Pulmonary artery endothelial cell (primary cell): ENCODE measurements at regions not wholly inside any gene's neighbourhood (a gene's known extent, or its start where the extent isn't known, plus 50 kb on each side); places are given as distances from the start of the nearest gene placed in this dataset.
"Not testable (repeated sequence)": the region's sequence is repeated elsewhere in the genome, so short reads cannot be mapped to it uniquely, and the experiment has no call there.

Experiments
- DNase-seq: peaks from one replicate; pipeline ENCODE4 v3.0.0-alpha.2; 2011; ENCODE audit warnings: low read depth, low spot score

DNA sequence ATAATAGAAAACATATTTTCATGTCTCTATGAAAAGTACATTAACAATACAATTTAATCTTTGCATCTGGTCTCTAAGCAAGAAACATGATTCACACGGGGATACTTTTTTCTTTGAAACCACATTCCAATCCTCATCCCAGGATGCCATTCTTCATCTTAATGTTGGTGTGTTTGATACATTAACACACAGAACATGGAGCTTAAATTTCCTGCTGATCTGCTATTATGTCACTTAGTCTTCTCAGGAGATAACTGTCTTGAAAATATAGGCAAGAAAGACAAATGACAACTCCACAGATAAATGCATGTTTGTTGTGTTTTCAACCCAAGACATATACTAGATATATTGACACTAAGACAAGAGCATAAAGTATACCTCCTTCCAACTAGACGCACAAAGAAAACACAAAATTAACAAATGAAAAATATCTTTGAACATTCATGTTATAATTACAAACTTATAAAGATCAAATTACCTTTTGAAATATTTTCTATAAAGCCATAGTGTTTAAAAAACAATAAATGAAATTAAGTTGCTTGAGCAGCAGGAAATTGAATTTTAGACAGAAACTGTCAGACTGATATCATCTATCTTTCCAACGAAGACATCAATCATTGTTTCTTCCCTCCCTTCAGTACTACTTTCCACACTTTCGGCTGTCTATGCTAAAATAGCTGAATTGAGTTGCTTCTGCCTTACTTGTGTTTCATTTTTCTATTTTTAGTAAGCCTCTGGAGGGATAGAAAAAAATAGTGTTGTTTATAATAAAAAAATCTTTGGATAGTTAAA, 1676.7 kb upstream of the CDH9 start:
- DNase-seq, result no peak

DNA sequence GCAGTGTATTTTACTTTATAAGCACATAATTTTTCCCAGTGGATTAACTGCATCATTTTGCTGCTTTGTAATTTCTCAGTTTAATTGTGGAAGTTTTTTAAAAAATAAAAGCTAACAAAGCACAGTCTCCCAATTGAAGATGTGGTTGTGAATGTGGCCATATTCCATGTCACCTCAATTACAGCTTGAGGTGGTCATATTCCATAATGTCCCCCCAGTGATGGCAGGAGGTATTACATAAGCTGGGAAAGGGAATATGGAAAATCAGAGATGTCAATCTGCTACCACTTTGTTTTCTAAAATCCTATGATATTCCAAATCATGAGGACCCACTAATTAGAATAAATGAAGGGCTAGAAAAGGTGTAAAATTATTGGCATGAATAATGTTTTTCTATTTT, 1672.0 kb upstream of the CDH9 start:
- DNase-seq, result no peak

DNA sequence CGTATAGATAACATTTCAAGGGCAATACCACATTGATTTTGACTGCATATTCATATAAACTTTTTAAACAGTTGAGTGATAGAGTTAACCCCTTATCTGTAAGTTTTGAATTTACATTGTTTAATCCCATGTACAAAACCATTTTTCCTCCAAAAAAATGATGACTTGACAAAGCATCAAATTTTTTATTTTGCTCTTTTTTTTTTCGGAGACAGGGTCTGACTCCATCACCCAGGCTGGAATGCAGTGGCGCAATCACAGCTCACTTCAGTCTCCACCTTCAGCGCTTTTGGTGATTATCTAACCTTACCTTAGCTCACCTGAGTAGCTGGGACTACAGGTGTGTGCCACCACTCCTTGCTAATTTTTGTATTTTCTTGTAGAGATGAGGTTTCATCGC, 1670.1 kb upstream of the CDH9 start:
- no peak for DNase-seq

DNA sequence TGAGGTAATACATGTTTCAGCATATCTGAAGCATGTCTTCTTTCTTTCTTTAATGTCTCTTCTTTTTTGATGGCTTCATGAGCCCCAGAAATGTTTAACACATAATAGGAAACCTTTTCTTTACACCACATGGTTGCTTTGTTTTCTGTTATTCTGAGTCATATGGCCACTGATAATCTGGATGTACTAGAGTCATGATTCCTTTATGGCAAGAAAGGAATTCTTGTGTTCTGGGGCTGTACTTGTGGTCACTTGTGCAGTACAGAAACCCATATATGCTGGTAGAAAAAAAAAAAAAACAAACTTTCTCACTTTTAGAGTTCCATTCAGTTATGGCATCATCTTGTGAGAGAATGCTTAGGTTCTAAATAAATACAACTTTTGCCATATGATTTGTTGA, 1669.3 kb upstream of the CDH9 start:
- DNase-seq, result no peak

DNA sequence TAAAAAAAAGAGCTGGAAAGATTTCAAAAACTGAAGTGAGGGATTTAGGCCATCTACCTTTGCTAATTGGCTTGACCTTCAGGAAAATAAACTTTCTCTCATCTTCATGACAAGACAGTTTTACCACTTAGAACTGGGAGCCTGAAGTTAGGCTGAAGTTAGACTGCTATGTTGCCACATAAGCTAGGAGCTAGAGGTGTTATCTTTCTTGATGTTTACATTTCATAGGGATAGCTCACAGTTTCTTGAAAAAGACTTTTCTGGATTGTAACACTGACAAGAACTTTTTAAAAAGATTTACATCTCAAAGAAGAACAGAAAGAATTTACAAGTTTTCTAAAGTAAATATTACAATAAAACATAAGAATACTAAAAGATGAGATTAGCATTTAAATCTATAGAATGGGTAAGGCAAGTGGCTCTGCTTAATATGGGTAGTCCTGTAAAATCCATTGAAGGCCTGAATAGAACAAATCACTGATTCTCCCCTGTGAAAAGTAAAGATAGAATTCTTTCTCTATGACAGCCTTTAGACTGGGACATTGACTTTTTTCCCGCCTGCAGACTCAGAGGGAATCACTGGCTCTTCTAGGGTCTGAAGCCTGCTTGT, 1665.4 kb upstream of the CDH9 start:
- no peak for DNase-seq

DNA sequence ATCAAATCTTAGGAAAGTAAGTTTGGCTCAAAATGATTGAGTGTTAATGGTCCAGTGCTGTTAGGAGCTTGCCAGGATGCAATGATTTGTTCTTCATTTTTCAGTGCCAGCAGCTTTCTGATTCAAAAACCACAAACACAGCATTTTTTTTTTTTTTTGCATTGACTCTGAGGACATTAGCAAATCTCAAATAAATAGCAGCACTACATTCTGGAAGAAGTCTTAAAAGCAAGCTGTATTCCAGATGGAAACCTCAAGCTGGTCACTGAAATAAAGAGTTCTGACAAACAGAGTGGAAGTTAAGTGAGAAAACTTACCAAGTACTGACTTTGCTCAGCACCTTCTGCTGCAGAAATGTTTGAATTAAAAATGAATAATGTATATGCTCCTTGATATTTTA, 1653.1 kb upstream of the CDH9 start:
- no peak for DNase-seq

DNA sequence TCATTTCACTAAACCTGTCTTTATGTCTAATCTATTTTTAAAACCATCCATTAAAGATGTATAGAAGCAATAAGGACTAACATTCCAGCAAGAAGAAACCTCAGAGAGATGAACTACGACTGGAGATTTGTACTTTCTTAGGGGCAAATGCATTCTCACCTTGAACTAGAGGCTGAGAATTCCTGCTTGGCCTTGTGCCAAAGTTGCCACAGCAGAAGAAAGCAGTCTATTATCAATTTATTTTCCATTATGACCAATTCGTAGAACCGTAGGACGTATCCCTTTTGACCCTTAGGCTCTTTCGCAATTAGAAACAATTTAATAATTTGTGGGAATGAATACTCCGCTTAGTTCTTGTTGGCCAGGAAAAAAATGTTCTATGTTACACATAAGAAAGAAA, 1647.4 kb upstream of the CDH9 start:
- DNase-seq, result no peak

DNA sequence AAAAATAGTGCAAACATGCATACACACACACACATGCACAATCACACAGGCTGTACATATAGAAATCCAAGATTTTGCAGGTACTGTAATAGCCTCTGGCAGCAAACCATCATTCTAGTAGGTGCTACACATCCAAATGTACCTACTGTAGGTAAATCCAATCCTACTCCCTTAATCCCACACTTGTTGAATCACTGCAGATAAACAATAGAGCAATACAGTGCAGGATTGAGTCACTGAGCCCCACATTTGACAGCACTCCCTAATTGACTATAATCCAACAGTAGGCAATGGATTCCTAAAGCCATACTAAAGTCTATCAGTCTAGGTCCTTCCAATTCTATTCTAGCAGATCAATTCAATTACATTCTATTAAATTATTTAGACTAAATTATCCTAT, 1640.5 kb upstream of the CDH9 start:
- no peak for DNase-seq

DNA sequence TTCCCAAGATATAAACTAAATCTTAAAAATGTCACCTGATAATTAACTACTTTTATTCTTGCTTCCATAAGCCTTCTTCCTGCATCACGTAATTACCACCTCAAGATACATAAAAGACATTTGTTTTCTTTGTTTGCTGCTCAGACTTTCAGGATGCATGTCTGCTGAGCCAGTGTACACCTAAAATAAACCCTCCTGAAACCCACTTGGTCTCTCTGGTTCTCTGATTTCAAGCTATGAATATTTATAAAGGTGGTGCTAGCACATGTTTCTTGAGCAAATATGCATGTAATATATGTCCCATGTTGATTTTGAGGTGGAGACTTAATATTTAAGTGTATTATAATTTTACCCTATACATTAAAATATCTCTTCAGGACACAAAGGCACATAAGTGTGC, 1627.7 kb upstream of the CDH9 start:
- no peak for DNase-seq

DNA sequence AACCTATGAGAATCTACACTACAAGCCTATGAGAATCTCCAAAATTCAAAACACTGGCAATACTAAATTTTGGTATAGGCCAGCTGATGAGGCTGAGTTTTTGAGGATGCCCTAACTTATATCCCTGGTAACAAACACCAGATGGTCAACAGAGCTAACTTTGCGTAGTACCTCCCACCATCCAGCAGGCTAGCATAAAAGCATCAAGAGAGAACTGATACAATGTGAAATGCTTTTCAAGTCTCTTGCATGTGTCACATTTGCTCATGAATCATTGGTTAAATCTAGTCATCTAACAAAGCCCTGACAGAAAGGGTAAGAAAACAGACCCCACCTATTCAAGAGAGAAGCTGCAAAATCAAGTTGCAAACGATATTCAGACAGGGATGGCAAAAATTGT, 1609.7 kb upstream of the CDH9 start:
- DNase-seq, result no peak

DNA sequence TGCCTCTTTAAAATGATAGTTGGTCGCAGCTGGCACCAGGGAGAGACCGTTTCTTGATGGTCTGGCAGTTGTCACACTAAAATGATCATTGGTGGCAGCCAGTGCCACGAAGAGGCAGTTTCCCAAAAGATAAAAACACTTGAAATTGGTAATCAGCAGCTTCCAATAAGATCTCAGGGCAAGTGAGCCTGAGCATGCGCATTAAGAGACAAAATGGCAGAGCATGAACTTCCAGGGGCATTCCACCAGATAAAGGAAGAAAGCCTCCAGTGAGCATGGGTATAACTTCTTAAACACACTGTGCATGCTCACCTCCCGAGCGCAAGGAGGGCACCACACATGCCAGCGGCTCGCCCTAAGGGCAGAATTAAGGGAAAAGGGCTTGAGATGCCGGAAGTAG, 1594.2 kb upstream of the CDH9 start:
- DNase-seq, result no peak

DNA sequence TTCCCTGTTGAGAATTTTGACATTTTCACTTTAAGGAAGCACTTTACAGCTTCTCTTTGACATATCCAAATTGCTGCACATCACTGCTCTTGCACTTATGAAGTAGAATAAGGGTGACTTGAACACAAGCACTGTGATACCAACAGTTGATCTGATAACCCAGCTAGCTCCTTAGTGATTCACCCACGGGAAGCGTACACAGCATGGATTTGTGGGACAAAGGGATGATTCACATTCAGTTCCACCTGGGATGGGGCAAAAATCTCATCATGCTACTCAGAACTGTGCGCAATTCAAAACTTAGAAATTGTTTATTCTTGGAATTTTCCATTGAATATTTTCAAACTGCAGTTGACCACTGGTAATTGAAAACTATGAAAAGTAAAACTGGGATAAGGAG, 1565.5 kb upstream of the CDH9 start:
- no peak for DNase-seq

DNA sequence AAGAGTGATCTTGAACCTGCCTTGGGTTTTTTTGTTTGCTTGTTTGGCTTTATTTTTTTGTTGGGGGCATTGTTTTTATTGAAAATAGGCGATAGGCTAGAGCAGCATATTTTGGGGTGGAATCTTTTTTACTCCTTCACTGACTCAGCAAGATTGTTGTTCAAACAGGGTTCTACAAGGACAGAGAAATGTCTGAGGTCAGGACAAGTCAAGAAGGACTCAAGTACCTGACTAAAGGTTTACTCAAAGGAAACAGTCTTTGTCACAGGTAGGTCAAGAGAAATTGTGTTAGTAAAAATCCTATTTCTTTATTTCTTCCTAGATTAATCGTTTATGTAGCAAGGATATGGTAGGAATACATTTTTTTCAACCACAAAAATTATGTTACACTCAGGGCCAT, 1564.0 kb upstream of the CDH9 start:
- no peak for DNase-seq

DNA sequence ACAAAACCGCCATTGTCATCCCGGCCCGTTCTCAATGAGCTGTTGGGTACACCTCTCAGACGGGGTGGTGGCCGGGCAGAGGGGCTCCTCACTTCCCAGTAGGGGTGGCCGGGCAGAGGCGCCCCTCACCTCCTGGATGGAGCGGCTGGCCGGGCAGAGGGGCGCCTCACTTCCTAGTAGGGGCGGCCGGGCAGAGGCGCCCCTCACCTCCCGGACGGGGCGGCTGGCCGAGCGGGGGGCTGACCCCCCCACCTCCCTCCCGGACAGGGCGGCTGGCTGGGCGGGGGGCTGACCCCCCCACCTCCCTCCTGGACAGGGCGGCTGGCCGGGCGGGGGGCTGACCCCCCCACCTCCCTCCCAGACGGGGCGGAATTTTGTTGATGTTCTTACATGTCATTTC, 1558.3 kb upstream of the CDH9 start:
- DNase-seq, result not testable (repeated sequence)

DNA sequence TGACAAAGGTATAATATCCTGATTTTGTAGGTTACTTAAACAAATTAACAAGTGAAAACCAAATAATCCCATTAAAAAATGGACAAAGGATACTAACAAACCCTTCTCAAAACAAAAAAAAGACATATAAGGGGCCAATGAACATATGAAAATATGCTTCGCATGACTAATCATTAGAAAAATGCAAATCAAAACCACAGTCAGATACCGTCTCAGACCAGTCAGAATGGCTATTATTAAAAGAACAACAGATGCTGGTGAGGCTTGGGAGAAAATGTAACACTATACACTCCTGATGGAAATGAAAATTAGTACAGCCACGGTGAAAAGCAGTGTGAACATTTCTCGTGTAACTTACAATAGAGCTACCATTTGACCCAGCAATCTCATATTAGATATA, 1542.2 kb upstream of the CDH9 start:
- DNase-seq, result no peak

DNA sequence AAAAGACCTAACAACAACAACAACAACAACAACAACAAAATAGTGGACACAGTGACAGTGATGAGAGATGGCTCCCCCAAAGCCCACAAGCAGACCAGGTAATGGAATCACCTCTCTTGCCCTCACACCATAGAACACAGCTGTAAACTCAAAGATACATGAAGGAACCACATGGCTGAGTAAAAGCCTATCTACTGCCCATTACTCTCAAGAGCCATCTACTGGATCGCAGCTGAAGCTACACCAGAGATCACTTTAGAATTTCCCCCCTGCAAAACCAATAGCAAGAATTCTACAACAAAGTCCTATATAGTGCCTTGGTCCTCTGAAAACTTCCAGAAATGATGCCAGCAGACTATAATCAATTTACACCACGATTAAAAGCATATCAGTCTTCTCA, 1537.6 kb upstream of the CDH9 start:
- DNase-seq, result no peak

DNA sequence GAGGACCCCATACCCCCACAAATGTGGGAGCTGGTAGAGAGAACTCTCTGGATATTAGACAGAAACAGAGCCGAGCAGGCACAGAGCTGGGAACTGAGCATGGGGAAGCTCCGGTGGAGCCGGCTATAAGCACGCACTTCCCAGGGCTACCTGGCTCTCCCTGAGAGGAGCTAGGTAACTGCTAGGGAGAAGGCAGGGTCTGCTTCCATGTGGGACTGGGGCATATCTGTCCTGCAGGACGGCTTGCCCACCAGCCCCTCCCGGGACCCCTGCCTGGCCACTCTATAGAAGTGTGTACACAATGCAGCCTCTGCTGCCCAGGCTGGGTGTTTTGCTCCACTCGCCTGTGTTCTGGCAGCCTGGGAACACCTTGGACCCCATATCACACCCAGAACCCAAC, 1537.0 kb upstream of the CDH9 start:
- no peak for DNase-seq

DNA sequence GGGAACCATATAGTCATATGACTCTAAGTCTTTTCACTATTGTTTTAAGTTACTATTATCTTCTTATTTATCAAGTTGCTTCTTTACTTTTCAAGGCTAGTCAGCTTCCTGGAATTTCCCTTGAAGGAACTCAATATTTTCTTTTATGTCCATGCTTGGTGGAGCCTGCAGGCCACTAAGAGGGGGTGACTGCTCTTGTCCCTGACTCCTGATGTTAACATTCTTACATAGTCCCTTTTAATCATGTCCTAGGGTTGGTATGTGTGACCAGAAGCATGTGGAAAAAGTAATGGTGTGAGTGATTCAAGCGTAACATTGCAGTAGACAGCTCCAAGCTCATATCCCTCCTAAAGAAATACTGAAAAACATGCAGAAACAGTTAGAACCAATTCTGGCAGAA, 1536.2 kb upstream of the CDH9 start:
- DNase-seq, result no peak

DNA sequence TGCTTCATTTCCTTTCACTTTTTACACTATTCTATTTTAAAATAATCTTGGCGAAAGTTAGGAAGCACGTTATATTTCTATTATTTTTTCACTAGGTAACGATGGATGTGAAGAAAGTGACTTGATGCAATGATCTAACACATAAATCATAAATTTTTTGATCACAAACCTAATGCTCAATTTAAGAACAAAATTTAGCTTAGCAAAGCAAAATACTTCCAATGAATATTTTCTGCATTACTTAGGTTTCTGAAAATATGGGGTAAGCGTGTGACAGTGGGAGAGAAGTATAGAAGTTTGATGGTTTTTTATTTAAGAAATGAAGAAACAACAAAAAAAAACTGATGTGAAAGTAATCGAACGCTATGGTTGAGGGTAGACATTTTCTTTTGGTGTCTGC, 1528.7 kb upstream of the CDH9 start:
- no peak for DNase-seq

DNA sequence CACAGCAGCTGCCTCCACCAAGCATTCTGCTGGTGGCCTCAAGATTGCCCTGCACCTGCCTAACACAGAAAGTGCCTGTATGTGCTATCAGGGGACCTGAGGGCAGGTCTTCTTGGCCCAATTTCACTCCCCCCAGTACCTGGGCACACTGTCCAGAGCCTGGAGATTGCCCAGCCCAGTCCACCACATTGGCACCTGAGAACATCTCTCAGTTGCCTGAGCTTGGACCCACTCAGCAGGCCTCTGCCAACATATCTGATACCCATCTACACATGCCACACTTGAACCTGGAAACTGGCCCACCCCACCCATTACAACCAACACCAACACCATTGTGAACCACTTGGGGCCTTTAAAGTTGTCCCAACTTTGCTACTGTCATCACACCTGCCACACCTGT, 1523.1 kb upstream of the CDH9 start:
- DNase-seq, result no peak

DNA sequence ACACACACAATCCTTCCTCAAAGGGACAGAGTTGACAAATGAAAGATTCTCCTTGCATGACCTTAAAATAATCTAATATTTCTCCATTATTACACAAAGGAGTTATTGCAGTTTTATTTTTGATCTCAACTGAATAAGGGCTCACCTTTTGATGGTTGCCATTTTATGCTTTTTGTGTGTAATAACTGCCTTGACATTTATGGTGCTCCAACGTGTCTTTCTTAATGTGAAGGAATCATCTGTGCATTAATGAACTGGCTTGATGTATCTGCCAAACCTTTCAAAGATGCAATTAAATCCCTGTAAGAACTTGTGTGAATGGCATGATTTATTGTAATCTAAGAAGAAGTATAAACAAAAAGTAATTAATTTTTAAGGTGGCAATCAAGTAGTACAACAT, 1519.8 kb upstream of the CDH9 start:
- DNase-seq, result no peak

DNA sequence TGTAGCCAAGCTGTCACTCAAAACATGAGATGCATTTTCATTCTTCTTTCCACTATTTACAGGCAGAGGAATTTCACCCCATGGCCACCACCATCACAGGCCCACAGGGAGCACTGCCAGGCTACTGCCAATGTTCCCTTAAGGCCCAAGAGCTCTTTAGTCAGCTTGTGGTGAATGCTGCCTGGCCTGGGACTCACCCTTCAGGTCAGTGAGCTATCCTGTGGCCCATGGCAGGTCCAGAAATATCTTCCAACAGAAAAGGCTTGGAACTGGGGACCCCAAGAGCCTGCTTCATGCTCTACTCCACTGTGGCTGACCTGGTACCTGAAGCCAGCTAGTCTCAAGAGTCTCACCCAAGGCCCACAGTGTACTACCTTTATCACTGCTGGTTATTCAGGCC, 1518.7 kb upstream of the CDH9 start:
- DNase-seq, result no peak

DNA sequence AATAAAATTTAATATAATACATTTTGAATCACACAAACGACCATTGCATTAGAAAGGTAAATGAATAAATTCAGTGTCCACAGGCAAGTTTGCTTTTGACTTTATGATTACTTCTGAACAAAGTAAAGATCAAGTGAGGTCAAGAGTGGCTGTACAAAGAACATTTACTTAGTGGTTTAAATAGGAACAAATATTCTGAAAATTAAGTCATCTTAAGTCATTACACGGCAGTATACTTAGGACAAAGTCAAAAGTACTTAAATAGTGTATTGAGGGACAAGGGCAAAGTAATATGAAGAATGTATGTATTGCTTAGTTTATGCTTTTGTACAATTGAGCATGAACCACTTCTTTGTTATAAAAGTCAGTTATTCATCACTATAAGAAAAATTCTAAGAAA, 1511.2 kb upstream of the CDH9 start:
- DNase-seq, result no peak

DNA sequence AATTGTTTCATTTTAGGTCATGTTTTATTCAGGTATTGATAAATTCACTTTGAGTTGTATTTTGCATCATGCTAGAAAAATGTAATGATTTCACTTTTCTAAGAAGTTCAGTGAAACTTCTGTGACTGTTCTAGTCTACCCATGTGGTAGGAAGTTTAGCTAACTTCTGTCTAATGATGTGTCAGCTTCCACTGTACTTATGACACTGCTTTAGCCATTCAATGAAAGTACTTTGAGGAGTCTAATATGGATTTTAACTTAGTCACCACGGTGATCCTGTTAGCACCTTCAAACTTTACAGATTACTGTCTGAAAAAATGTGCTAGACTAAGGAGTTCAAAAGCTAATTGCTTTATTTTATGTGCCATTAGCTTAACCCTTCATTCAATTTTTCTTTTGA, 1510.5 kb upstream of the CDH9 start:
- DNase-seq, result no peak
